ENCODE measurements at regions not wholly inside any gene's neighbourhood (a gene's known extent, or its start where the extent isn't known, plus 50 kb on each side); places are given as distances from the start of the nearest gene placed in this dataset.

DNA sequence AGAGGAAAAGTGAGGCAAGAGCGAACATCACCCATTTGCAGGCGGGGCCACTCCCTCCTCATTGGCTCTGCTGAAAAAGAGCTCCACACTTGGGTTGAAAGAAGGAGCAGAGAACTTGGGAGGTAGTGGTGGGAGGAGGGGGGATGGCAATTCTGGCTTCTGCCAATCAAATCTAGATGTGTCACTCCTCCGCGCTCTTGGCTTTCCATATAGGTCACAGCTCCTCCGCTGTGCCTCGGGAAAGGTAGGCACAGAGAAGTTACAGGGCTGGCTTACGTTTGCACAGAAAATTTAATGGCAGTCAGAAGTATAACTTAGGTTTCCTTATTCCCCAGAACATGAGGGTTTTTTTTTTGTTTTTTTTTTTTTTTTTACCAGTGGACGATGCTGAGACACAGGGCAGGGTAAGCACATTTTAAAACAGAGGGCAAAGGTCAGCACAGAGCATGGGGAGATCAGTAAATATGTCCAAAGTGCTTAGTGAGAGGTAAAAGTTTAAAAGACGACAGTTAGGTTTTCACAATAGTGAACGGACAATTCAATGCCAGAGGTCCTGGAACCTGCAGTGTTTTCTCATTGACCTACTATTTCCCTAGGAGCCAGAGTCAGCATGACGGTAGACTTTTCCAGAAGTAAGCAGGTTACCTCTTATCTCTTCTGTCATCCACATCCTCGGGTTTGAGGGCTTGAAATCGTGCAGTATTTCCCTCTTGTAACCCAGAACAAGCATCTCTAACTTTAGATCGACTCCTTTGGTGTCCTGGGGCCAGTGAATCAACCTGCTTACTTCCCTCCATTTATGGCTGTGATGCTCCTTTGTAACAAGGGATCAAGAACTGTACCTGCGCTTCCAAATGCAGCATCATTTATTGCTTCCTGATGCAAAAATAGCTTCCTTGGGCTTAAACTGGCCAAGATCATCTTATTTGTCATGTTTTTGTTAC is 258.9 kb upstream of the PROX1 start:
- no peak for DNase-seq (ENCODE audit: low read depth)
- TF ChIP-seq CTCF (IDR thresholded peaks at IDR 0.05; ENCODE audit: insufficient read depth, low read depth, low read length, missing control alignments): no peak

GRCh38 chr1:213733705-213734104 is 254.1 kb upstream of the PROX1 start:
- TF ChIP-seq CTCF (IDR thresholded peaks at IDR 0.05; ENCODE audit: insufficient read depth, low read depth, low read length, missing control alignments): no peak
- H3K4me3 ChIP-seq (ENCODE audit: low read depth, low read length): no peak overlapping the region

More for the DNA sequence above, 258.9 kb upstream of the PROX1 start:
- H3K4me3 ChIP-seq (ENCODE audit: low read depth, low read length): no peak overlapping the region

GRCh38 chr1:213737398-213738035 is 250.3 kb upstream of the PROX1 start:
- H3K4me3 ChIP-seq (ENCODE audit: low read depth, low read length): no peak overlapping the region
- no peak for TF ChIP-seq CTCF (IDR thresholded peaks at IDR 0.05; ENCODE audit: insufficient read depth, low read depth, low read length, missing control alignments)
- DNase-seq (ENCODE audit: low read depth): no peak

More at GRCh38 chr1:213733705-213734104, 254.1 kb upstream of the PROX1 start:
- no peak for DNase-seq (ENCODE audit: low read depth)

DNA sequence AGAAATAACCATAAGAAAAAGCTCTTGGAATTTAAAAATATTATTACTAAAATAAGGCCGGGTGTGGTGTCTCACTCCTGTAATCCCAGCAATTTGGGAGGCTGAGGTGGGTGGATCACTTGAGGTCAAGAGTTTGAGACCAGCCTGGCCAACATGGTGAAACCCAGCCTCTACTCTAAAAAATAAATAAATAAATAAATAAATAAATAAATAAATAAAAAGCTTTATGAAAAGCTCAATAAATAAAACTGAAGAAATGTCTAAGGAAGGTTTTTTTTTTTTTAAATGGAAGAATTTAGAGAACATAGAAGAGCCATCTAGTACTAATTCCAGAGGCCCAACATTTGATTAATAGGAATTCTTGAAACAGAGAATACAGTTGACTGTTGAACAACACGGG is 249.1 kb upstream of the PROX1 start:
- H3K4me3 ChIP-seq (ENCODE audit: low read depth, low read length): no peak overlapping the region
- TF ChIP-seq CTCF (IDR thresholded peaks at IDR 0.05; ENCODE audit: insufficient read depth, low read depth, low read length, missing control alignments): no peak
- no peak for DNase-seq (ENCODE audit: low read depth)

DNA sequence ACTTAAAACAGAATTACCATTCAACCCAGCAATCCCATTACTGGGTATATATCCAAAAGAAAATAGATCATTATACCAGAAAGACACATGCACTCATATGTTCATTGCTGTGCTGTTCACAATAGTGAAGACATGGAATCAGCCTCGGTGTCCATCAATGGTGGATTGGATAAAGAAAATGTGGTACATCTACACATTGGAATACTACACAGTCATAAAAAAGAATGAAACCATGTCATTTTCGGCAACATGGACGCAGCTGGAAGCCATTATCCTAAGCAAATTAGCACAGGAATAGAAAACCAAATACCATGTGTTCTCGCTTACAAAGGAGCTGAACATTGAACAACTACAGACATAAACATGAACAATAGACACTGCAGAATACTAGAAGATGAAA is 244.8 kb upstream of the PROX1 start:
- no peak overlapping the region for H3K4me3 ChIP-seq (ENCODE audit: low read depth, low read length)
- TF ChIP-seq CTCF (IDR thresholded peaks at IDR 0.05; ENCODE audit: insufficient read depth, low read depth, low read length, missing control alignments): no peak
- DNase-seq (ENCODE audit: low read depth): no peak

DNA sequence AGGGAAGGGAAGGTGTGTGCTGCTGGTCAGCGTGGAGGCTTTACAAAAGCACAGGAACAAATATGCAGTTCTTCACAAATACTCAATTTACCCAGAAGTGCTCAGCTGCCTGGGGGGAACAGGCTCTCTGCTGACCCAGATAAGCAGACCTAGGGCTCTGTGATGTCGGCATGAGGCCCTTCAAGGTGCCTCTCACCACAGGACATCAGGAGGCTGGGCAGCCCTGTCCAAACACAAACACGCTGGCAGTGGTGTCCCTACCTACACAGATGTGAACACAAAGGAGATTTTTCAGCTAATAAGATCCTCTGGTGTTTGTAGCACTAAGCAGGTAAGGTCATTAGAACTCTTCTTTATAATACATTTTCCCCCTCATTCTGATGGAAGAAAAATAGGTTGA is 243.0 kb upstream of the PROX1 start:
- TF ChIP-seq CTCF (IDR thresholded peaks at IDR 0.05; ENCODE audit: insufficient read depth, low read depth, low read length, missing control alignments): no peak
- H3K4me3 ChIP-seq (ENCODE audit: low read depth, low read length): no peak overlapping the region
- DNase-seq (ENCODE audit: low read depth): no peak

Data from GM12865 (cell line).